ENCODE measurements at regions not wholly inside any gene's neighbourhood (a gene's known extent, or its start where the extent isn't known, plus 50 kb on each side); places are given as distances from the start of the nearest gene placed in this dataset.

GRCh38 chr16:76748461-76749348 lies 442.3 kb upstream of the MON1B start:
- Histone ChIP-seq H3K9me3 (ENCODE audit: low read length) (no peaks in the 10 kb centered on the region), H3K79me2 (ENCODE audit: insufficient read depth, low read length) (no peaks in the 10 kb centered on the region), H3K9ac (ENCODE audit: low read length) (no peak overlapping the region), H3K27ac (ENCODE audit: low read depth, low read length, poor library complexity, severe bottlenecking) (no peak overlapping the region), H3K4me3 (ENCODE audit: low read depth, low read length, poor library complexity, severe bottlenecking) (no peak overlapping the region), H4K20me1 (ENCODE audit: insufficient read depth, low read length) (no peaks in the 10 kb centered on the region), H3K36me3 (ENCODE audit: insufficient read depth, low read length) (no peaks in the 10 kb centered on the region), H2AFZ (ENCODE audit: low read length) (no peak overlapping the region), H3K9me2 (ENCODE audit: low read depth, low read length) (no peaks in the 10 kb centered on the region), H3K27me3 (ENCODE audit: insufficient read depth, low read length) (no peaks in the 10 kb centered on the region), H3F3A (ENCODE audit: insufficient read depth, low read length) (no peaks in the 10 kb centered on the region), H3K4me2 (ENCODE audit: low read length) (no peak overlapping the region), H3K4me1 (ENCODE audit: insufficient read depth, low read length, severe bottlenecking) (no peaks in the 10 kb centered on the region)
- TF ChIP-seq EZH2 (IDR thresholded peaks at IDR 0.05; ENCODE audit: borderline replicate concordance, low read length) (no peak), CTCF (IDR thresholded peaks at IDR 0.05; ENCODE audit: low read length) (no peak)

- Histone ChIP-seq H3K9ac (ENCODE audit: low read length) (no peak overlapping the region), H3K4me1 (ENCODE audit: insufficient read depth, low read length, severe bottlenecking) (no peaks in the 10 kb centered on the region), H2AFZ (ENCODE audit: low read length) (no peak overlapping the region), H3K27ac (ENCODE audit: low read depth, low read length, poor library complexity, severe bottlenecking) (no peak overlapping the region), H3K9me2 (ENCODE audit: low read depth, low read length) (no peaks in the 10 kb centered on the region), H3K4me3 (ENCODE audit: low read depth, low read length, poor library complexity, severe bottlenecking) (no peak overlapping the region), H4K20me1 (ENCODE audit: insufficient read depth, low read length) (no peaks in the 10 kb centered on the region), H3F3A (ENCODE audit: insufficient read depth, low read length) (no peaks in the 10 kb centered on the region), H3K79me2 (ENCODE audit: insufficient read depth, low read length) (no peaks in the 10 kb centered on the region), H3K4me2 (ENCODE audit: low read length) (no peak overlapping the region), H3K27me3 (ENCODE audit: insufficient read depth, low read length) (no peaks in the 10 kb centered on the region), H3K36me3 (ENCODE audit: insufficient read depth, low read length) (no peaks in the 10 kb centered on the region), H3K9me3 (ENCODE audit: low read length) (no peaks in the 10 kb centered on the region)
- no peak for TF ChIP-seq CTCF (IDR thresholded peaks at IDR 0.05; ENCODE audit: low read length)
- TF ChIP-seq EZH2 (IDR thresholded peaks at IDR 0.05; ENCODE audit: borderline replicate concordance, low read length): no peak
These were observed 441.1 kb upstream of the MON1B start for GRCh38 chr16:76749780-76750375.

GRCh38 chr16:76755496-76755895 lies 435.5 kb upstream of the MON1B start:
- Histone ChIP-seq H3K4me3 (ENCODE audit: low read depth, low read length, poor library complexity, severe bottlenecking) (no peak overlapping the region), H3K9me2 (ENCODE audit: low read depth, low read length) (no peaks in the 10 kb centered on the region), H3K9me3 (ENCODE audit: low read length) (no peaks in the 10 kb centered on the region), H3K4me1 (ENCODE audit: insufficient read depth, low read length, severe bottlenecking) (no peaks in the 10 kb centered on the region), H3K27me3 (ENCODE audit: insufficient read depth, low read length) (no peaks in the 10 kb centered on the region), H3K79me2 (ENCODE audit: insufficient read depth, low read length) (no peaks in the 10 kb centered on the region), H3F3A (ENCODE audit: insufficient read depth, low read length) (no peaks in the 10 kb centered on the region), H3K4me2 (ENCODE audit: low read length) (no peak overlapping the region), H2AFZ (ENCODE audit: low read length) (no peak overlapping the region), H3K36me3 (ENCODE audit: insufficient read depth, low read length) (no peaks in the 10 kb centered on the region), H3K9ac (ENCODE audit: low read length) (no peak overlapping the region), H3K27ac (ENCODE audit: low read depth, low read length, poor library complexity, severe bottlenecking) (no peak overlapping the region), H4K20me1 (ENCODE audit: insufficient read depth, low read length) (no peaks in the 10 kb centered on the region)
- TF ChIP-seq CTCF (IDR thresholded peaks at IDR 0.05; ENCODE audit: low read length) (no peak), EZH2 (IDR thresholded peaks at IDR 0.05; ENCODE audit: borderline replicate concordance, low read length) (no peak)

Data from OCI-LY1 (cell line).